ENCODE measurements at regions not wholly inside any gene's neighbourhood (a gene's known extent, or its start where the extent isn't known, plus 50 kb on each side); places are given as distances from the start of the nearest gene placed in this dataset.

- H4K20me1 ChIP-seq (replicated peaks in 1 of 2; ENCODE audit: control insufficient read depth in 1 of 2, insufficient read depth in 2 of 2, low read length in 2 of 2) = no peaks in the 10 kb centered on the region
- H3K56ac ChIP-seq (replicated peaks; ENCODE audit: insufficient read length, low read depth, low read length) = no peak overlapping the region
- H3K36me3 ChIP-seq (ENCODE audit: control insufficient read depth in 2 of 4, insufficient read depth in 4 of 4, low read length in 3 of 4) = no peaks in the 10 kb centered on the region
- H3K79me1 ChIP-seq (ENCODE audit: low read depth, low read length) = no peaks in the 10 kb centered on the region; the same call in 1 of the 2 replicates
- no peak overlapping the region for H2BK120ac ChIP-seq (replicated peaks; ENCODE audit: low read depth, low read length)
- no peak overlapping the region for H3K4me3 ChIP-seq (ENCODE audit: extremely low read depth in 1 of 4, insufficient read depth in 2 of 4, low read depth in 3 of 4, low read length in 4 of 4)
- CTCF ChIA-PET (ENCODE audit: partially characterized antibody) = interaction anchor here (7.4 kb wide), 1 partner anchor 21 kb away, joined by 54 read pairs; no protein-coding TSS in a partner anchor
- H3K9me3 ChIP-seq (ENCODE audit: insufficient read depth in 2 of 2, low read depth in 1 of 2, low read length in 1 of 2) = no peaks in the 10 kb centered on the region
- H2BK20ac ChIP-seq (ENCODE audit: low read length) = no peak overlapping the region; the same call in 1 of the 2 replicates
- no peak for FAIRE-seq
- H3K4ac ChIP-seq (replicated peaks; ENCODE audit: insufficient read length, low read depth, low read length) = no peak overlapping the region
- 88% methylated on average over 3 of the region's 3 CpGs; no CpG with 5 or more reads in 1 of the 2 experiments for WGBS, 2 experiments (ENCODE audit: extremely low coverage in 1 of 2, insufficient coverage in 1 of 2, insufficient read length in 1 of 2, insufficient replicate concordance in 2 of 2, low coverage in 1 of 2, low lambda C conversion rate in 2 of 2, missing lambda C conversion rate in 1 of 2)
- H3K23me2 ChIP-seq (ENCODE audit: low read depth, low read length) = no peaks in the 10 kb centered on the region; the same call in 1 of the 2 replicates
- H3K23ac ChIP-seq (ENCODE audit: insufficient read length) = no peak overlapping the region
- no peak overlapping the region; a peak in 1 of 7 replicates for H3K9ac ChIP-seq (replicated peaks in 1 of 4; ENCODE audit: extremely low read depth in 1 of 4, low read depth in 3 of 4, low read length in 3 of 4)
- no peak overlapping the region for H3K27ac ChIP-seq (ENCODE audit: low read depth, low read length)
- no peak overlapping the region for H2BK5ac ChIP-seq (ENCODE audit: low read depth, low read length)
- H3K14ac ChIP-seq (ENCODE audit: insufficient read length) = no peak overlapping the region
- H4K5ac ChIP-seq (ENCODE audit: insufficient read length, low read depth, low read length) = no peak overlapping the region
- H2AFZ ChIP-seq (ENCODE audit: low read length) = no peak overlapping the region
- H3K79me2 ChIP-seq (ENCODE audit: control insufficient read depth in 1 of 2, insufficient read depth in 2 of 2, low read length in 2 of 2) = no peaks in the 10 kb centered on the region
- H3K18ac ChIP-seq (ENCODE audit: extremely low read depth, low read length) = no peak overlapping the region
- no peak overlapping the region for H3K4me2 ChIP-seq (ENCODE audit: insufficient read depth in 1 of 2, low read depth in 2 of 2, low read length in 2 of 2)
- no peak overlapping the region for H4K8ac ChIP-seq (ENCODE audit: extremely low read depth, insufficient read depth, low read length)
- H2BK12ac ChIP-seq (ENCODE audit: low read depth, low read length) = no peak overlapping the region; the same call in 1 of the 2 replicates
- no peak for DNase-seq (ENCODE audit: low read depth in 1 of 2, low spot score in 2 of 2)
- H2AK5ac ChIP-seq (ENCODE audit: low read depth, low read length) = no peak overlapping the region
- no peak overlapping the region for H2BK15ac ChIP-seq (ENCODE audit: low read length)
- H3K27me3 ChIP-seq (replicated peaks in 1 of 4; ENCODE audit: control insufficient read depth in 3 of 4, extremely low read depth in 1 of 4, insufficient read depth in 3 of 4, low read length in 3 of 4) = no peaks in the 10 kb centered on the region
- POLR2A ChIA-PET (ENCODE audit: partially characterized antibody) = interaction anchor here (0.6 kb wide), 1 partner anchor 74 kb away, joined by 3 read pairs; no protein-coding TSS in a partner anchor
- peaks cover 0 to 10% (median 6%) of the 10 kb centered on the region in 4 experiments; a peak in 6 of 7 replicates for H3K4me1 ChIP-seq (replicated peaks in 1 of 4; ENCODE audit: control insufficient read depth in 3 of 4, insufficient read depth in 4 of 4, low read length in 3 of 4)
- H4K91ac ChIP-seq (replicated peaks; ENCODE audit: insufficient read length, low read length) = no peak overlapping the region
- no peak for TF ChIP-seq SUZ12 (IDR thresholded peaks at IDR 0.05; ENCODE audit: low read length)
- no peak for TF ChIP-seq BCL11A (IDR thresholded peaks at IDR 0.05; ENCODE audit: low read depth in 2 of 2, low read length in 2 of 2)
- no peak for TF ChIP-seq ZNF274 (IDR thresholded peaks at IDR 0.05; ENCODE audit: borderline replicate concordance, extremely low read depth, low read length)
- TF ChIP-seq JUN (IDR thresholded peaks at IDR 0.05; ENCODE audit: low read depth, low read length) = no peak
- TF ChIP-seq CHD2 (IDR thresholded peaks at IDR 0.05; ENCODE audit: low read length) = no peak
- TF ChIP-seq POU5F1 (IDR thresholded peaks at IDR 0.05; ENCODE audit: low read depth, low read length) = no peak
- TF ChIP-seq TBP (IDR thresholded peaks at IDR 0.05; ENCODE audit: low read depth, low read length) = no peak
- no peak for TF ChIP-seq SIRT6 (IDR thresholded peaks at IDR 0.05; ENCODE audit: low read length)
- no peak for TF ChIP-seq TCF12 (IDR thresholded peaks at IDR 0.05; ENCODE audit: low read depth, low read length)
- TF ChIP-seq KDM5A (IDR thresholded peaks at IDR 0.05; ENCODE audit: low read length) = no peak
- no peak for TF ChIP-seq CEBPB (IDR thresholded peaks at IDR 0.05; ENCODE audit: low read depth, low read length)
- no peak for TF ChIP-seq CBX8 (IDR thresholded peaks at IDR 0.05; ENCODE audit: borderline replicate concordance, low read depth, low read length)
- TF ChIP-seq BRCA1 (IDR thresholded peaks at IDR 0.05; ENCODE audit: low read depth, low read length) = no peak
- TF ChIP-seq SIN3A (conservative IDR thresholded peaks at IDR 0.05 in 1 of 2, IDR thresholded peaks at IDR 0.05 in 1 of 2; ENCODE audit: low read depth in 1 of 2, low read length in 2 of 2) = no peak
- no peak for TF ChIP-seq NRF1 (IDR thresholded peaks at IDR 0.05; ENCODE audit: low read depth, low read length)
These were observed 95.1 kb upstream of the ARAP3 start for GRCh38 chr5:141777130-141777529.

All from H1 (cell line).